ENCODE measurements at regions not wholly inside any gene's neighbourhood (a gene's known extent, or its start where the extent isn't known, plus 50 kb on each side); places are given as distances from the start of the nearest gene placed in this dataset.

GRCh38 chr10:62866451-62866850, 50.3 kb upstream of the EGR2 start:
- no peak for TF ChIP-seq CTCF (IDR thresholded peaks at IDR 0.05)

All from LNCAP (cell line).